EH (cell line): ENCODE measurements at regions not wholly inside any gene's neighbourhood (a gene's known extent, or its start where the extent isn't known, plus 50 kb on each side); places are given as distances from the start of the nearest gene placed in this dataset.

Experiments used
- DNase-seq: peaks from one replicate; pipeline ENCODE4 v3.0.0-alpha.2; 2015; ENCODE audit warnings: low read depth

- peak; percentile 66 for DNase-seq
Observed at GRCh38 chr6:14031516-14031915, 86.1 kb upstream of the CD83 start.

- peak; percentile 92 for DNase-seq
Observed at GRCh38 chr6:14035071-14035847, 82.3 kb upstream of the CD83 start.

- peak; percentile 8 for DNase-seq
Observed at GRCh38 chr6:14035874-14036273, 81.7 kb upstream of the CD83 start.

GRCh38 chr6:14036911-14037310 is 80.7 kb upstream of the CD83 start:
- DNase-seq, result no peak

- peak; percentile 71 for DNase-seq
Observed at GRCh38 chr6:14037402-14038277, 79.9 kb upstream of the CD83 start.

GRCh38 chr6:14038467-14039437 is 78.8 kb upstream of the CD83 start:
- DNase-seq, result no peak

GRCh38 chr6:14040042-14040441 is 77.5 kb upstream of the CD83 start:
- DNase-seq, result no peak

- DNase-seq, result peak; percentile 55
Observed at GRCh38 chr6:14046476-14047068, 71.0 kb upstream of the CD83 start.

GRCh38 chr6:14047151-14047740 is 70.3 kb upstream of the CD83 start:
- no peak for DNase-seq

- DNase-seq, result no peak
Observed at GRCh38 chr6:14048837-14049236, 68.7 kb upstream of the CD83 start.

- DNase-seq, result no peak
Observed at GRCh38 chr6:14051355-14051754, 66.2 kb upstream of the CD83 start.

GRCh38 chr6:14053811-14054210 is 63.8 kb upstream of the CD83 start:
- peak; percentile 17 for DNase-seq

- DNase-seq, result no peak
Observed at GRCh38 chr6:14055541-14055940, 62.0 kb upstream of the CD83 start.

GRCh38 chr6:14058029-14058695 is 59.4 kb upstream of the CD83 start:
- DNase-seq, result no peak

GRCh38 chr6:14058735-14059134 is 58.8 kb upstream of the CD83 start:
- no peak for DNase-seq

GRCh38 chr6:14059791-14060436 is 57.7 kb upstream of the CD83 start:
- no peak for DNase-seq

- no peak for DNase-seq
Observed at GRCh38 chr6:14060971-14061370, 56.6 kb upstream of the CD83 start.

GRCh38 chr6:14061643-14062042 is 55.9 kb upstream of the CD83 start:
- DNase-seq, result no peak

GRCh38 chr6:14062345-14063029 is 55.1 kb upstream of the CD83 start:
- DNase-seq, result no peak

GRCh38 chr6:14063756-14064155 is 53.8 kb upstream of the CD83 start:
- no peak for DNase-seq
